HG02678 (cell line): ENCODE measurements at regions not wholly inside any gene's neighbourhood (a gene's known extent, or its start where the extent isn't known, plus 50 kb on each side); places are given as distances from the start of the nearest gene placed in this dataset.
A peak's percentile ranks its signal among the peaks of the same experiment; 100 is the strongest.
"Not testable (repeated sequence)": the region's sequence is repeated elsewhere in the genome, so short reads cannot be mapped to it uniquely, and the experiment has no call there.

Experiments
- ATAC-seq: cut with Tn5 transposase; IDR thresholded peaks from one replicate; pipeline ENCODE4 v1.9.1; 2021; ENCODE audit warnings: mild to moderate bottlenecking, moderate library complexity; ENCODE audit not compliant: unreplicated experiment

GRCh38 chr9:22170556-22170955 lies 161.5 kb upstream of the CDKN2B start:
- no peak for ATAC-seq

GRCh38 chr9:22170990-22171670 lies 162.0 kb upstream of the CDKN2B start:
- no peak for ATAC-seq

- ATAC-seq, result no peak
Measured at GRCh38 chr9:22171691-22172090, 162.6 kb upstream of the CDKN2B start.

GRCh38 chr9:22173908-22174307 lies 164.8 kb upstream of the CDKN2B start:
- no peak for ATAC-seq

- ATAC-seq, result no peak
Measured at GRCh38 chr9:22175972-22176545, 167.0 kb upstream of the CDKN2B start.

GRCh38 chr9:22181021-22181420 lies 171.9 kb upstream of the CDKN2B start:
- ATAC-seq, result not testable (repeated sequence)

GRCh38 chr9:22189471-22189870 lies 180.4 kb upstream of the CDKN2B start:
- no peak for ATAC-seq

- ATAC-seq, result peak; percentile 80
Measured at GRCh38 chr9:22197000-22197399, 187.9 kb upstream of the CDKN2B start.

- no peak for ATAC-seq
Measured at GRCh38 chr9:22198681-22199080, 189.6 kb upstream of the CDKN2B start.

- ATAC-seq, result no peak
Measured at GRCh38 chr9:22201256-22201655, 192.2 kb upstream of the CDKN2B start.

- no peak for ATAC-seq
Measured at GRCh38 chr9:22203371-22204138, 194.4 kb upstream of the CDKN2B start.

- no peak for ATAC-seq
Measured at GRCh38 chr9:22204240-22204639, 195.1 kb upstream of the CDKN2B start.

GRCh38 chr9:22206833-22207232 lies 197.7 kb upstream of the CDKN2B start:
- ATAC-seq, result no peak

GRCh38 chr9:22208846-22209585 lies 199.9 kb upstream of the CDKN2B start:
- no peak for ATAC-seq

- no peak for ATAC-seq
Measured at GRCh38 chr9:22210262-22210661, 201.2 kb upstream of the CDKN2B start.

GRCh38 chr9:22210936-22211335 lies 201.8 kb upstream of the CDKN2B start:
- ATAC-seq, result no peak

- ATAC-seq, result no peak
Measured at GRCh38 chr9:22211588-22212360, 202.7 kb upstream of the CDKN2B start.

GRCh38 chr9:22214021-22214420 lies 204.9 kb upstream of the CDKN2B start:
- no peak for ATAC-seq

GRCh38 chr9:22214497-22215031 lies 205.5 kb upstream of the CDKN2B start:
- ATAC-seq, result no peak

GRCh38 chr9:22215521-22215920 lies 206.4 kb upstream of the CDKN2B start:
- no peak for ATAC-seq
